HG03575 (cell line): ENCODE measurements at regions not wholly inside any gene's neighbourhood (a gene's known extent, or its start where the extent isn't known, plus 50 kb on each side); places are given as distances from the start of the nearest gene placed in this dataset.

Experiments
- ATAC-seq: cut with Tn5 transposase; IDR thresholded peaks from one replicate; pipeline ENCODE4 v1.9.1; 2021; ENCODE audit not compliant: unreplicated experiment, insufficient number of reproducible peaks, low FRiP score; ENCODE audit errors: extremely low read depth

- ATAC-seq: no peak
These were observed 144.0 kb upstream of the SLC35B3 start for GRCh38 chr6:8579372-8579771.

- ATAC-seq: no peak
These were observed 142.7 kb upstream of the SLC35B3 start for GRCh38 chr6:8578006-8578405.

GRCh38 chr6:8574749-8575468, 139.6 kb upstream of the SLC35B3 start:
- ATAC-seq: no peak

- no peak for ATAC-seq
These were observed 139.0 kb upstream of the SLC35B3 start for GRCh38 chr6:8574311-8574710.

- no peak for ATAC-seq
These were observed 135.0 kb upstream of the SLC35B3 start for GRCh38 chr6:8570256-8570920.

- ATAC-seq: no peak
These were observed 126.8 kb upstream of the SLC35B3 start for GRCh38 chr6:8562125-8562524.

- ATAC-seq: no peak
These were observed 123.6 kb upstream of the SLC35B3 start for GRCh38 chr6:8558953-8559352.

- no peak for ATAC-seq
These were observed 121.8 kb upstream of the SLC35B3 start for GRCh38 chr6:8557014-8557748.

- ATAC-seq: no peak
These were observed 121.1 kb upstream of the SLC35B3 start for GRCh38 chr6:8556370-8557013.

- ATAC-seq: no peak
These were observed 116.6 kb upstream of the SLC35B3 start for GRCh38 chr6:8551993-8552392.

GRCh38 chr6:8551386-8551785, 116.0 kb upstream of the SLC35B3 start:
- ATAC-seq: no peak

- ATAC-seq: no peak
These were observed 113.9 kb upstream of the SLC35B3 start for GRCh38 chr6:8549074-8549790.

GRCh38 chr6:8546496-8546895, 111.2 kb upstream of the SLC35B3 start:
- no peak for ATAC-seq

- ATAC-seq: no peak
These were observed 110.0 kb upstream of the SLC35B3 start for GRCh38 chr6:8545336-8545735.

- ATAC-seq: no peak
These were observed 108.4 kb upstream of the SLC35B3 start for GRCh38 chr6:8543714-8544113.

- no peak for ATAC-seq
These were observed 104.1 kb upstream of the SLC35B3 start for GRCh38 chr6:8539453-8539852.

GRCh38 chr6:8536122-8536521, 100.8 kb upstream of the SLC35B3 start:
- no peak for ATAC-seq

- no peak for ATAC-seq
These were observed 100.2 kb upstream of the SLC35B3 start for GRCh38 chr6:8535519-8535918.

- ATAC-seq: no peak
These were observed 95.6 kb upstream of the SLC35B3 start for GRCh38 chr6:8530785-8531435.
